SU-DHL-6 (cell line): ENCODE measurements at regions not wholly inside any gene's neighbourhood (a gene's known extent, or its start where the extent isn't known, plus 50 kb on each side); places are given as distances from the start of the nearest gene placed in this dataset.

ENCODE experiments used
- CTCF ChIP-seq: fragments of 200-600 bp; sonication (generic); IDR thresholded peaks from one replicate; pipeline ENCODE4 v1.5.1; 2017; ENCODE audit warnings: antibody characterized with exemption, mild to moderate bottlenecking, low read length, moderate library complexity; ENCODE audit not compliant: insufficient read depth, poor library complexity, severe bottlenecking
- EZH2phosphoT487 ChIP-seq: fragments of 200-600 bp; sonication (generic), shearing (Covaris generic); conservative IDR thresholded peaks from 2 replicates; pipeline ENCODE4 v1.6.1; 2018; ENCODE audit warnings: mild to moderate bottlenecking, antibody characterized with exemption, low read length, moderate library complexity, mixed read lengths

- TF ChIP-seq CTCF: no peak
- no peak for TF ChIP-seq EZH2phosphoT487
Measured at GRCh38 chr5:99617335-99617734, 688.5 kb upstream of the CHD1 start.
